IMR-90 (cell line): ENCODE measurements at regions not wholly inside any gene's neighbourhood (a gene's known extent, or its start where the extent isn't known, plus 50 kb on each side); places are given as distances from the start of the nearest gene placed in this dataset.

Experiments
- BHLHE40 ChIP-seq: fragments of 150-350 bp; IDR thresholded peaks from 2 replicates; pipeline ENCODE4 v1.6.1; 2016; ENCODE audit warnings: mild to moderate bottlenecking, low read depth, low read length
- CTCF ChIP-seq: conservative IDR thresholded peaks from 2 replicates; pipeline ENCODE4 v1.5.1; 2012; ENCODE audit warnings: mild to moderate bottlenecking, low read depth, low read length, improper control_type of control experiment
- ELK1 ChIP-seq: fragments of 150-350 bp; IDR thresholded peaks from 2 replicates; pipeline ENCODE4 v1.6.1; 2016; ENCODE audit warnings: low read depth, mild to moderate bottlenecking, low read length, moderate library complexity, borderline replicate concordance
- FOS ChIP-seq: fragments of 150-350 bp; IDR thresholded peaks from 2 replicates; pipeline ENCODE4 v1.6.1; 2016; ENCODE audit warnings: low read depth, low read length
- MAFK ChIP-seq: IDR thresholded peaks from 2 replicates; pipeline ENCODE4 v1.6.1; 2012; ENCODE audit warnings: low read depth, low read length, improper control_type of control experiment
- MAZ ChIP-seq: IDR thresholded peaks from 2 replicates; pipeline ENCODE4 v1.6.1; 2012; ENCODE audit warnings: low read depth, mild to moderate bottlenecking, low read length, improper control_type of control experiment, moderate library complexity, borderline replicate concordance
- MXI1 ChIP-seq: IDR thresholded peaks from 2 replicates; pipeline ENCODE4 v1.6.1; 2012; ENCODE audit warnings: low read depth, mild to moderate bottlenecking, low read length, moderate library complexity, borderline replicate concordance
- NFE2L2 ChIP-seq: fragments of 150-350 bp; IDR thresholded peaks from 2 replicates; pipeline ENCODE4 v1.6.1; 2016; ENCODE audit warnings: low read depth, mild to moderate bottlenecking, low read length
- POLR2A ChIP-seq: IDR thresholded peaks from 2 replicates; pipeline ENCODE4 v1.6.1; 2012; ENCODE audit warnings: mild to moderate bottlenecking, low read depth, low read length
- RAD21 ChIP-seq: IDR thresholded peaks from 2 replicates; pipeline ENCODE4 v1.6.1; 2012; ENCODE audit warnings: low read length, improper control_type of control experiment
- SMC3 ChIP-seq: fragments of 150-350 bp; IDR thresholded peaks from 2 replicates; pipeline ENCODE4 v1.6.1; 2016; ENCODE audit warnings: low read depth, mild to moderate bottlenecking, antibody characterized with exemption, low read length, moderate library complexity
- USF2 ChIP-seq: fragments of 150-350 bp; IDR thresholded peaks from 2 replicates; pipeline ENCODE4 v1.6.1; 2017; ENCODE audit warnings: mild to moderate bottlenecking, antibody characterized with exemption, low read length, low read depth

- no peak for TF ChIP-seq CTCF
- TF ChIP-seq POLR2A = no peak
- TF ChIP-seq MXI1 = no peak
- peak; percentile 57 for TF ChIP-seq BHLHE40
- TF ChIP-seq MAZ = no peak
- TF ChIP-seq RAD21 = no peak
- TF ChIP-seq MAFK = no peak
- no peak for TF ChIP-seq NFE2L2
- TF ChIP-seq SMC3 = no peak
- no peak for TF ChIP-seq USF2
- 0 out of 2 replicates have a peak, but pooled peaks have one; percentile 20 for TF ChIP-seq FOS
- no peak for TF ChIP-seq ELK1
These were observed 72.9 kb upstream of the PARD3B start for GRCh38 chr2:204472375-204472774.
